HCEC 1CT (cell line): ENCODE measurements at regions not wholly inside any gene's neighbourhood (a gene's known extent, or its start where the extent isn't known, plus 50 kb on each side); places are given as distances from the start of the nearest gene placed in this dataset.

Experiments
- DNase-seq: peaks from one replicate; pipeline ENCODE4 v3.0.0-alpha.2; 2017

GRCh38 chr2:160921386-160921964 lies 238.8 kb upstream of the TANK start:
- DNase-seq: no peak

GRCh38 chr2:160924936-160925353 lies 235.3 kb upstream of the TANK start:
- DNase-seq: no peak

- no peak for DNase-seq
Measured at GRCh38 chr2:160925956-160926355, 234.3 kb upstream of the TANK start.

GRCh38 chr2:160927324-160927723 lies 232.9 kb upstream of the TANK start:
- DNase-seq: no peak

GRCh38 chr2:160928854-160929301 lies 231.3 kb upstream of the TANK start:
- DNase-seq: no peak

- no peak for DNase-seq
Measured at GRCh38 chr2:160931531-160931930, 228.7 kb upstream of the TANK start.

- peak; percentile 69 for DNase-seq
Measured at GRCh38 chr2:160932960-160933359, 227.3 kb upstream of the TANK start.

GRCh38 chr2:160934263-160934662 lies 226.0 kb upstream of the TANK start:
- no peak for DNase-seq

- DNase-seq: no peak
Measured at GRCh38 chr2:160934991-160935390, 225.2 kb upstream of the TANK start.

GRCh38 chr2:160936044-160936806 lies 224.0 kb upstream of the TANK start:
- DNase-seq: no peak

GRCh38 chr2:160940271-160940670 lies 220.0 kb upstream of the TANK start:
- DNase-seq: no peak

- no peak for DNase-seq
Measured at GRCh38 chr2:160940699-160941098, 219.5 kb upstream of the TANK start.

- DNase-seq: no peak
Measured at GRCh38 chr2:160941290-160941846, 218.9 kb upstream of the TANK start.

- no peak for DNase-seq
Measured at GRCh38 chr2:160942476-160943142, 217.6 kb upstream of the TANK start.

- DNase-seq: no peak
Measured at GRCh38 chr2:160943414-160943813, 216.8 kb upstream of the TANK start.

- DNase-seq: peak; percentile 15
Measured at GRCh38 chr2:160952464-160953254, 207.6 kb upstream of the TANK start.

GRCh38 chr2:160955578-160955977 lies 204.7 kb upstream of the TANK start:
- DNase-seq: no peak

- no peak for DNase-seq
Measured at GRCh38 chr2:160956243-160956802, 203.9 kb upstream of the TANK start.

- no peak for DNase-seq
Measured at GRCh38 chr2:160963957-160964356, 196.3 kb upstream of the TANK start.

- DNase-seq: no peak
Measured at GRCh38 chr2:160967523-160967922, 192.7 kb upstream of the TANK start.

GRCh38 chr2:160968183-160968582 lies 192.0 kb upstream of the TANK start:
- no peak for DNase-seq
